HUES64 (cell line): ENCODE measurements at regions not wholly inside any gene's neighbourhood (a gene's known extent, or its start where the extent isn't known, plus 50 kb on each side); places are given as distances from the start of the nearest gene placed in this dataset.
"Not testable (repeated sequence)": the region's sequence is repeated elsewhere in the genome, so short reads cannot be mapped to it uniquely, and the experiment has no call there.

ENCODE experiments used
- H3K27ac ChIP-seq: 2 replicates; pipeline ENCODE4 v1.7.0; 2013; ENCODE audit warnings: low read depth, low read length, inconsistent platforms
- H3K27me3 ChIP-seq: 2 replicates; pipeline ENCODE4 v1.6.1; 2013; ENCODE audit warnings: mild to moderate bottlenecking, low read length; ENCODE audit not compliant: insufficient read depth
- H3K36me3 ChIP-seq: 2 replicates; pipeline ENCODE4 v1.6.1; 2013; ENCODE audit warnings: mild to moderate bottlenecking, low read length; ENCODE audit not compliant: insufficient read depth
- H3K4me1 ChIP-seq: 2 replicates; pipeline ENCODE4 v1.6.1; 2013; ENCODE audit warnings: mild to moderate bottlenecking, low read length, moderate library complexity; ENCODE audit not compliant: insufficient read depth
- H3K4me3 ChIP-seq: 2 replicates; pipeline ENCODE4 v1.5.1; 2013; ENCODE audit warnings: mild to moderate bottlenecking, low read length, moderate library complexity
- H3K9ac ChIP-seq: 2 replicates; pipeline ENCODE4 v1.6.1; 2013; ENCODE audit warnings: mild to moderate bottlenecking, low read depth, low read length
- H3K9me3 ChIP-seq: 2 replicates; pipeline ENCODE4 v1.6.1; 2013; ENCODE audit warnings: low read depth, low read length; ENCODE audit not compliant: insufficient read depth
- WGBS: fragments of 150-250, 120-280 bp; methylation state at CpG from one replicate; pipeline ENCODE4 v1.1.7; 2013; ENCODE audit warnings: missing lambda C conversion rate; 5-methylcytosine and 5-hydroxymethylcytosine counted together

GRCh38 chr2:138294451-138294850 is 207.1 kb upstream of the SPOPL start:
- Histone ChIP-seq H3K36me3 (no peaks in the 10 kb centered on the region), H3K4me3 (no peak overlapping the region), H3K4me1 (no peaks in the 10 kb centered on the region), H3K27ac (no peak overlapping the region), H3K9ac (no peak overlapping the region), H3K9me3 (no peaks in the 10 kb centered on the region), H3K27me3 (no peaks in the 10 kb centered on the region)
- WGBS = 96% methylated on average over 4 of the region's 4 CpGs

DNA sequence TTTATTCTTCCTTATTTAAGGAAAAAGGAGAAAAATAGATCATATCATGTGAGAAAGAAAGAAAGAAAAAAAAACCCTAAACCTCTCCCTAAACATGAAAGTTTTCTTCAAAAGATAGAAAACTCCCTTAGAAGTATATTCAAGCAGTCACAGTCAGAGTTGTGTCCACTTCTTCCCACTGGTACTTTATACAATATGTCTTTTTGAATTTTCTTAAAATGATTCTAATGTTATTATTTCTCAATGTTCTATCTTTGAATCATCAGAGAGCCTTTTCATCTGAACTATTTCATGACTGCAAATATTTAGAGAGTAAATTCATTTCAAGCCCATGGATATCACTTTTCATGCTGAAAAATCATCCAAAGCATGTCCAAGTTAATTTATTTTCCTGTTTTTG is 205.2 kb upstream of the SPOPL start:
- H3K27me3 ChIP-seq = no peaks in the 10 kb centered on the region
- H3K4me1 ChIP-seq = no peaks in the 10 kb centered on the region
- H3K36me3 ChIP-seq = no peaks in the 10 kb centered on the region
- H3K9me3 ChIP-seq = no peaks in the 10 kb centered on the region
- H3K27ac ChIP-seq = no peak overlapping the region
- no peak overlapping the region for H3K9ac ChIP-seq
- H3K4me3 ChIP-seq = no peak overlapping the region

- H3K36me3 ChIP-seq = no peaks in the 10 kb centered on the region
- H3K4me3 ChIP-seq = no peak overlapping the region
- no peaks in the 10 kb centered on the region for H3K4me1 ChIP-seq
- no peaks in the 10 kb centered on the region for H3K27me3 ChIP-seq
- no peak overlapping the region for H3K9ac ChIP-seq
- H3K27ac ChIP-seq = no peak overlapping the region
- 96% methylated on average over 11 of the region's 11 CpGs for WGBS
- no peaks in the 10 kb centered on the region for H3K9me3 ChIP-seq
Measured at GRCh38 chr2:138298120-138298814, 203.3 kb upstream of the SPOPL start.

DNA sequence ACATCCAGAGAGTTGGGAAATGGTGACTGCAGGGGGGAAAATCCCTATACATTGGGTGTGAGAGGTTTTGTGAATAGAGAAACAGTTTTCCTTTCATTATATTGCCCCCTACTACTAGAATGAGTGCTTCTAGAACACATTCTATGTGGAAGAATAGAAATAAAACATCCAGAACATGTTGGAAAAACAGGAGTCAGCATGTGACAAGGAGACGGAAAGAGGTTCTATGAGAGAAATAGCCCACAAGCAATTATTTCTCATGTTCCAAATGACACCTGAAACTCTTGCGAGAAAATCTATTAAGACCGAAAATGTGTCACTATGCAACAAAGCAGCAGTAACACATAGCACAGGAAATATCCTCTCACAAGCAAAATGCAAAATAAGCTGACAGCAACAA is 202.7 kb upstream of the SPOPL start:
- Histone ChIP-seq H3K27ac (no peak overlapping the region), H3K9me3 (no peaks in the 10 kb centered on the region), H3K4me1 (no peaks in the 10 kb centered on the region), H3K27me3 (no peaks in the 10 kb centered on the region), H3K4me3 (no peak overlapping the region), H3K9ac (no peak overlapping the region), H3K36me3 (no peaks in the 10 kb centered on the region)
- WGBS = 94% methylated on average over 3 of the region's 3 CpGs

DNA sequence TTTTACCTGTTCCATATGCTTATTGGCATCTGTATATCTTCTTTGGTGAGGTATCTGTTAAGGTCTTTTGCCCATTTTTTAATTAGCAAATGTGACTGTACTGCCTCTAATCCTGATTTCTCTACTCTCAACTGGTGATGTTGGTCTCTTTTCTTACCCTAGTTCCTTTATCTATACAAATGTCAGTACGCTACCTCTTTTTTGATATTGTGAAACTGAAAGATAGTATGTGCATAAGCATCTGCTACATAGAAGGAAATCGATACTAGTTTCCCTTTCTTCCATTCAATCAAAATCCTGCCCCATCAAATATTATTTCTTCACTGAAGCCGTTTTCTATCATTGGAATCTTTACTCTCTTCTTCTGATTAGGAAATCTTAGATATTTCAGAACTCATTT is 194.9 kb upstream of the SPOPL start:
- H3K4me1 ChIP-seq = no peaks in the 10 kb centered on the region
- no peak overlapping the region for H3K4me3 ChIP-seq
- no peaks in the 10 kb centered on the region for H3K27me3 ChIP-seq
- no peak overlapping the region for H3K27ac ChIP-seq
- 89% methylated on average over 3 of the region's 3 CpGs for WGBS
- no peaks in the 10 kb centered on the region for H3K9me3 ChIP-seq
- no peak overlapping the region for H3K9ac ChIP-seq
- H3K36me3 ChIP-seq = no peaks in the 10 kb centered on the region

DNA sequence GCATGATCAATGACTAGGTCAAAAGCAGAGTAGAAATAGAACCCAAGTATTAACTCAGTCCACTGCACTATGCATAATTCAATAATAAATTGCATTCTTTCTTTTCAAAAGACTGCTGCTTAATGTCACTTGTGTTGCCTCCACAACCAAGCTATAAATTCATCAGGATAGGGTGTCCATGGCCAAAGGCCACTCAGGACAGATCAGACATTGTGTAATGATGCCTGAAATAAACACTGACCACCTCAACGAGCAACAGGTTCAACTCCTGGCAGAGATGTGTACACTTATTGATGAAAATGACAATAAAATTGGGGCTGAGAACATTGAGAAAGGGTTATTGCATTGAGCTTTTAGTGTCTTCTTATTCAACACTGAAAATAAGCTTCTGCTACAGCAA is 194.5 kb upstream of the SPOPL start:
- no peak overlapping the region for H3K9ac ChIP-seq
- H3K27me3 ChIP-seq = no peaks in the 10 kb centered on the region
- WGBS = 95% methylated on average over 1 of the region's 1 CpG
- no peak overlapping the region for H3K27ac ChIP-seq
- no peak overlapping the region for H3K4me3 ChIP-seq
- no peaks in the 10 kb centered on the region for H3K9me3 ChIP-seq
- H3K36me3 ChIP-seq = no peaks in the 10 kb centered on the region
- H3K4me1 ChIP-seq = no peaks in the 10 kb centered on the region

- no peak overlapping the region for H3K27ac ChIP-seq
- H3K27me3 ChIP-seq = no peaks in the 10 kb centered on the region
- no peaks in the 10 kb centered on the region for H3K9me3 ChIP-seq
- WGBS = 97% methylated on average over 2 of the region's 2 CpGs
- H3K36me3 ChIP-seq = no peaks in the 10 kb centered on the region
- H3K4me3 ChIP-seq = no peak overlapping the region
- H3K4me1 ChIP-seq = no peaks in the 10 kb centered on the region
- no peak overlapping the region for H3K9ac ChIP-seq
Measured at GRCh38 chr2:138309760-138310159, 191.8 kb upstream of the SPOPL start.

DNA sequence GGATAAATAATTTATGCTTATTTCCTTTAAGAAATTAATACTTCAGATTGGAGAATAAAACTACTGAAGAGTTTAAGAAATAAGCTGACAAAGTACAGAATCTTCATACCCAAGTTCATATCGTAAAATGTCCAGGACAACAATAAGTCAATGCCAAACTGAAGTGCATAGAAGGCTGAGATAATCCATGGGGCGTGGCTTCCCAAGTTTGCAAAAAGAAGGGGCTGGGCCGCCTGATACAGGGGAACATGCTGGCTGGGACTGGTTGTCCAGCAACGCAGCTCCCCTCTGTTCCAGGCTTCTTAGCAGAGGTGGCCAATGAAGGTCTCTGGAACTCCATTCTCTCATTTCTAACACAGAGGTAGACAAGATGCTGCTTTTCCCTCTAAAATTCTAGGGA is 189.5 kb upstream of the SPOPL start:
- H3K4me1 ChIP-seq = no peaks in the 10 kb centered on the region
- H3K4me3 ChIP-seq = no peak overlapping the region
- no peak overlapping the region for H3K27ac ChIP-seq
- H3K27me3 ChIP-seq = no peaks in the 10 kb centered on the region
- no peaks in the 10 kb centered on the region for H3K36me3 ChIP-seq
- WGBS = 91% methylated on average over 4 of the region's 4 CpGs
- no peaks in the 10 kb centered on the region for H3K9me3 ChIP-seq
- H3K9ac ChIP-seq = no peak overlapping the region

DNA sequence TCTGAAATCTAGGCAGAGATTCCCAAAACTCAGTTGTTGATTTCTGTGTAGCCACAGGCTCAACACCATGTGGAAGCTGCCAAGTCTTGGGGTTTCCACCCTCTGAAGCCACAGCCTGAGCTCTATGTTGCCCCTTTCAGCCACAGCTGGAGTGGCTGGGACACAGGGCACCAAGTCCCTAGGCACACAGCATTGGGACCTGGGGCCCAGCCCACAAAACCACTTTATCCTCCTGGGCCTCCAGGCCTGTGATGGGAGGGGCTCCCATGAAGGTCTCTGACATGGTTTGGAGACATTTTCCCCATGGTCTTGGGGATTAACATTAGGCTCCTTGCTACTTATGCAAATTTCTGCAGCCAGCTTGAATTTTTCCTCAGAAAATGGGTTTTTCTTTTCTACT is 186.0 kb upstream of the SPOPL start:
- not testable (repeated sequence) for H3K27me3 ChIP-seq, H3K36me3 ChIP-seq, H3K4me1 ChIP-seq, H3K9me3 ChIP-seq, H3K27ac ChIP-seq, H3K4me3 ChIP-seq, H3K9ac ChIP-seq

DNA sequence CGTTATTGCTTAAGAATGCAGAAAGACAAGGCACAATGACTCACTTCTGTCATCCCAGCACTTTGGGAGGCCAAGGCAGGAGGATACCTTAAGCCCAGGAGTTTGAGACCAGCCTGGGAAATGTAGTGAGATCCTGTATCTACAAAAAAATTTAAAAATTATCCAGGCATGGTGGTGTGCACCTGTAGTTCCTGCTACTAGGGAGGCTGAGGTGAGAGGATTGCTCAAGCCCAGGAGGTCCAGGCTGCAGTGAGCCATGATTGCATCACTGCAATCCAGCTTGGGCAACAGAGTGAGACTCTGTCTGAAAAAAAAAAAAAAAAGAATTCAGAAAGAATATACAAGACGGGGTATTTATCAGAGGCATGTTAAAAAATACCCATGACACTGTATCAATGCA is 182.0 kb upstream of the SPOPL start:
- H3K27ac ChIP-seq = no peak overlapping the region

DNA sequence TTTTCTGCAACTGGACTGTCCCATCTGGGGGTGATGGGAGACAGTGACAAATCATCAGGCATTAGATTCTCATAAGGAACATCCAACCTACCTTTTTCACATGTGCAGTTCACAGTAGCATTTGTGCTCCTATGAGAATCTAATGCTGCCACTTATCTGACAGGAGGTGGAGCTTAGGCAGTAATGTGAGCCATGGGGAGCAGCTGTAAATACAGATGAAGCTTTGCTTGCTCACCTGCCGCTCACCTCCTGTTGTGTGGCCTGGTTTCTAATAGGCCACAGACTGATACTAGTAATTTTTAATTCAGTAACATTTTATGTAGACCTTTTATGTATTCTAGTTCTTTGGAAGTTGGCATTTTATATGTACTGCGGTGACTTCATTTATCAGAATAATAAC is 180.1 kb upstream of the SPOPL start:
- H3K9ac ChIP-seq = no peak overlapping the region
- WGBS = 92% methylated on average over 1 of the region's 2 CpGs

More for the DNA sequence above, 182.0 kb upstream of the SPOPL start:
- no peaks in the 10 kb centered on the region for H3K9me3 ChIP-seq
- 88% methylated on average over 1 of the region's 2 CpGs for WGBS
- H3K9ac ChIP-seq = no peak overlapping the region
- H3K36me3 ChIP-seq = no peaks in the 10 kb centered on the region
- H3K4me3 ChIP-seq = no peak overlapping the region
- H3K4me1 ChIP-seq = peaks cover 7% of the 10 kb centered on the region
- no peaks in the 10 kb centered on the region for H3K27me3 ChIP-seq

GRCh38 chr2:138323382-138324067 is 178.0 kb upstream of the SPOPL start:
- Histone ChIP-seq H3K27ac (no peak overlapping the region), H3K9ac (no peak overlapping the region), H3K4me1 (peaks cover 7% of the 10 kb centered on the region), H3K27me3 (no peaks in the 10 kb centered on the region), H3K36me3 (no peaks in the 10 kb centered on the region), H3K9me3 (no peaks in the 10 kb centered on the region), H3K4me3 (no peak overlapping the region)
- WGBS = 89% methylated on average over 2 of the region's 2 CpGs

More for the DNA sequence above, 180.1 kb upstream of the SPOPL start:
- Histone ChIP-seq H3K4me3 (no peak overlapping the region), H3K36me3 (no peaks in the 10 kb centered on the region), H3K27me3 (no peaks in the 10 kb centered on the region), H3K27ac (no peak overlapping the region), H3K9me3 (no peaks in the 10 kb centered on the region), H3K4me1 (peaks cover 7% of the 10 kb centered on the region)
